ENCODE measurements at regions not wholly inside any gene's neighbourhood (a gene's known extent, or its start where the extent isn't known, plus 50 kb on each side); places are given as distances from the start of the nearest gene placed in this dataset.

DNA sequence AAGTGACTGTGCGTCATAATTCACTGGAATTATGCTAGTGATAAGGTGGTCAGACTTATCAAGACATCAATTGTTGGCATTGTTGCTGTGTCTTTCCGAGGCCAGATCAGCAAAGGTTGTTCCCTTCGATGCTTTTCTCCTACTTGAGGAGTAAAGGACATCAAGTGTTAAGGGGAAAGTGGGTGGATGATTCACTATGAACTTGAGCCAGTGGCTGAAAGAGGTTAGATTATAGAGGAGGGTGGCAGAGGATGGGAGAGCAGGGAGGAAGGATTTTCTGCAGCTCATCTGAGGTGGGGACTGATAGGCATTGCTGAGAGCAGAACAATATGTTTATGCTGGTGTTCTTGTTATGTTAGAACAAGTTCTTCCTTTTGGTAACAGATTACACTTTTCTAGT, 131.4 kb upstream of the AGR3 start:
- TF ChIP-seq TCF12 (IDR thresholded peaks at IDR 0.05; ENCODE audit: low read depth) = no peak
- no peak for TF ChIP-seq TAF1 (IDR thresholded peaks at IDR 0.05; ENCODE audit: low read depth)
- TF ChIP-seq FOXM1 (IDR thresholded peaks at IDR 0.05; ENCODE audit: borderline replicate concordance, low read depth) = no peak

DNA sequence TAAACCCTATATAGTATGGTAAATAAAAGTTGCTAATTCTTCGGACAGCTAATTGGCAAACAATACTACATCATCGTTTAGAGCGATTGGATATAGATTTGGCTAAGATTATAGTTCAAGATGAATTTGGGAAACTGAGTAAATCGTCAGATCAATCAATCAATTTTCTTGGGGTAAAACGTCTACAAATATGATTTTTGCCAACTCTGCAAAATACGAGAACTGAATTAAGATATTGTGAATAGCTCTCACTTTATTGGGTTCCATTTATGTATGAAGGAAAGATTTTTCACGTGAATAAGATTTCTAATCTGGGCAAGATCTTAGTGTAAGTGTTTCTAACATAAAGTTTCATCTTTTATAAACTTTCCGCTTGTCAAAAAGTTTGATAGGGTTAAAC, 132.9 kb upstream of the AGR3 start:
- TF ChIP-seq TEAD4 (IDR thresholded peaks at IDR 0.05) (no peak), YY1 (IDR thresholded peaks at IDR 0.05; ENCODE audit: low read depth) (no peak), EP300 (IDR thresholded peaks at IDR 0.05; ENCODE audit: borderline replicate concordance) (no peak), TCF12 (IDR thresholded peaks at IDR 0.05; ENCODE audit: low read depth) (no peak), CEBPB (IDR thresholded peaks at IDR 0.05) (no peak), EGR1 (IDR thresholded peaks at IDR 0.05) (no peak), ZBTB7A (IDR thresholded peaks at IDR 0.05; ENCODE audit: low read depth) (no peak), CREB1 (IDR thresholded peaks at IDR 0.05; ENCODE audit: low read depth) (no peak), NFIC (IDR thresholded peaks at IDR 0.05) (no peak), TAF1 (IDR thresholded peaks at IDR 0.05; ENCODE audit: low read depth) (no peak), RAD21 (IDR thresholded peaks at IDR 0.05; ENCODE audit: low read depth) (no peak), FOXM1 (IDR thresholded peaks at IDR 0.05; ENCODE audit: borderline replicate concordance, low read depth) (no peak)
- TF ChIP-seq, protein P1, sequence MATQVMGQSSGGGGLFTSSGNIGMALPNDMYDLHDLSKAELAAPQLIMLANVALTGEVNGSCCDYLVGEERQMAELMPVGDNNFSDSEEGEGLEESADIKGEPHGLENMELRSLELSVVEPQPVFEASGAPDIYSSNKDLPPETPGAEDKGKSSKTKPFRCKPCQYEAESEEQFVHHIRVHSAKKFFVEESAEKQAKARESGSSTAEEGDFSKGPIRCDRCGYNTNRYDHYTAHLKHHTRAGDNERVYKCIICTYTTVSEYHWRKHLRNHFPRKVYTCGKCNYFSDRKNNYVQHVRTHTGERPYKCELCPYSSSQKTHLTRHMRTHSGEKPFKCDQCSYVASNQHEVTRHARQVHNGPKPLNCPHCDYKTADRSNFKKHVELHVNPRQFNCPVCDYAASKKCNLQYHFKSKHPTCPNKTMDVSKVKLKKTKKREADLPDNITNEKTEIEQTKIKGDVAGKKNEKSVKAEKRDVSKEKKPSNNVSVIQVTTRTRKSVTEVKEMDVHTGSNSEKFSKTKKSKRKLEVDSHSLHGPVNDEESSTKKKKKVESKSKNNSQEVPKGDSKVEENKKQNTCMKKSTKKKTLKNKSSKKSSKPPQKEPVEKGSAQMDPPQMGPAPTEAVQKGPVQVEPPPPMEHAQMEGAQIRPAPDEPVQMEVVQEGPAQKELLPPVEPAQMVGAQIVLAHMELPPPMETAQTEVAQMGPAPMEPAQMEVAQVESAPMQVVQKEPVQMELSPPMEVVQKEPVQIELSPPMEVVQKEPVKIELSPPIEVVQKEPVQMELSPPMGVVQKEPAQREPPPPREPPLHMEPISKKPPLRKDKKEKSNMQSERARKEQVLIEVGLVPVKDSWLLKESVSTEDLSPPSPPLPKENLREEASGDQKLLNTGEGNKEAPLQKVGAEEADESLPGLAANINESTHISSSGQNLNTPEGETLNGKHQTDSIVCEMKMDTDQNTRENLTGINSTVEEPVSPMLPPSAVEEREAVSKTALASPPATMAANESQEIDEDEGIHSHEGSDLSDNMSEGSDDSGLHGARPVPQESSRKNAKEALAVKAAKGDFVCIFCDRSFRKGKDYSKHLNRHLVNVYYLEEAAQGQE (IDR thresholded peaks at IDR 0.05; ENCODE audit: low read depth) = no peak
- TF ChIP-seq, protein P2, sequence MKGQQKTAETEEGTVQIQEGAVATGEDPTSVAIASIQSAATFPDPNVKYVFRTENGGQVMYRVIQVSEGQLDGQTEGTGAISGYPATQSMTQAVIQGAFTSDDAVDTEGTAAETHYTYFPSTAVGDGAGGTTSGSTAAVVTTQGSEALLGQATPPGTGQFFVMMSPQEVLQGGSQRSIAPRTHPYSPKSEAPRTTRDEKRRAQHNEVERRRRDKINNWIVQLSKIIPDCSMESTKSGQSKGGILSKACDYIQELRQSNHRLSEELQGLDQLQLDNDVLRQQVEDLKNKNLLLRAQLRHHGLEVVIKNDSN (IDR thresholded peaks at IDR 0.05) = no peak
- TF ChIP-seq, protein P3, sequence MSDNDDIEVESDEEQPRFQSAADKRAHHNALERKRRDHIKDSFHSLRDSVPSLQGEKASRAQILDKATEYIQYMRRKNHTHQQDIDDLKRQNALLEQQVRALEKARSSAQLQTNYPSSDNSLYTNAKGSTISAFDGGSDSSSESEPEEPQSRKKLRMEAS (IDR thresholded peaks at IDR 0.05) = no peak

DNA sequence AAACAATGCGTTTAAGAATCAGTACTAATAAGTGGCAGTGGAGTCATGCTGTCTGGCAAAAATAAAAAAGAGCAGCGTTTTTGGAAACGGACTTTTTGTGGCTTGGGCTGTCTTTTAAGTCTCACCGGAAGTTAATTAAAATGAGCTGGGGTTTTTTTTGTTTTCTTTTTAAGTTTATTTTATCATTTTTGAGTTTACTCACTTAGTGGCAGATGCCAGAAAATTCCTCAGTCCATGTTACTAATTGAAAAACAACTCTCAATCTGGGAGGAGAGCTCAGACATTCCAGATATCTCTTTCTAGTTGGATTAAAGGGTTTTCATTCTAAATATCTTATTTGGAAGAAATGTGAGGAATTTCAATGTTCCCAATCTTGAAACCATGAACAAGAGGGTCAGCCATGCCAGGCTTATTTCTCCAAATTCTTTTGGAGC, 133.8 kb upstream of the AGR3 start:
- TF ChIP-seq TEAD4 (IDR thresholded peaks at IDR 0.05) (no peak), EP300 (IDR thresholded peaks at IDR 0.05; ENCODE audit: borderline replicate concordance) (no peak), EGR1 (IDR thresholded peaks at IDR 0.05) (no peak), TCF12 (IDR thresholded peaks at IDR 0.05; ENCODE audit: low read depth) (no peak), ZBTB7A (IDR thresholded peaks at IDR 0.05; ENCODE audit: low read depth) (no peak), RAD21 (IDR thresholded peaks at IDR 0.05; ENCODE audit: low read depth) (no peak)
- TF ChIP-seq, protein P1 (IDR thresholded peaks at IDR 0.05; ENCODE audit: low read depth) = no peak
- TF ChIP-seq, protein P2 (IDR thresholded peaks at IDR 0.05) = no peak

DNA sequence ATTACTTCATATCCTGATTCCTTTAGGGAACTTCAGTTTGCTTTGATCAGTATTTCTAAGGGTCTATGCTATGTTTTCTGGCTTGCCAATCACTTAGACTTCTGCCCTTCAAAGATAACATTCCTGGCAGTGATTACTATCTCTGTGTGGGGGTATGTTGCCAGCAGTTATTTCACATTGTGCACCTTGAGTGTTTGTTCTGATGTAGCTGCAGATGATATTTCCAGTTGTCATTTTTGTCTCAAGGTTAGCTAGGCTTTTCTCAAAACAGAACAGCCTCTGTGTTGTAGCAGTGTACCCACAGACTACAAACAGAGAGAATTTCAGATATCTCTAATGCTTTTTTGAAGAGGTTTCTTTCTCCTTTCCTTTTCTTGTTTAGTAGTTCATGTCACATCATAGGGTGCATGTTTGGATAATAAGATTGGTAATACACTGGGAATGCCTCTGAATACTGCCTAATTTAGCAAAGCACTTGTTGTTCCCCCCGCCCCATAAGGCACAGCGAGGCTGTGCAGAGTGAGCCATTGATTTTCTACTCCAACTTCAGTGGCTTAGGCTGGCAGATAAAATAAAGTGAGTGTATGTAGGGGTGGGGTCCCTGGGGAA, 134.7 kb upstream of the AGR3 start:
- TF ChIP-seq YY1 (IDR thresholded peaks at IDR 0.05; ENCODE audit: low read depth) (no peak), TCF12 (IDR thresholded peaks at IDR 0.05; ENCODE audit: low read depth) (no peak), TAF1 (IDR thresholded peaks at IDR 0.05; ENCODE audit: low read depth) (no peak), CREB1 (IDR thresholded peaks at IDR 0.05; ENCODE audit: low read depth) (no peak), FOXM1 (IDR thresholded peaks at IDR 0.05; ENCODE audit: borderline replicate concordance, low read depth) (no peak), NFIC (IDR thresholded peaks at IDR 0.05) (no peak), CEBPB (IDR thresholded peaks at IDR 0.05) (no peak), EP300 (IDR thresholded peaks at IDR 0.05; ENCODE audit: borderline replicate concordance) (no peak), TEAD4 (IDR thresholded peaks at IDR 0.05) (no peak), RAD21 (IDR thresholded peaks at IDR 0.05; ENCODE audit: low read depth) (no peak), EGR1 (IDR thresholded peaks at IDR 0.05) (no peak), ZBTB7A (IDR thresholded peaks at IDR 0.05; ENCODE audit: low read depth) (no peak)
- TF ChIP-seq, protein P3 (IDR thresholded peaks at IDR 0.05) = no peak
- TF ChIP-seq, protein P1 (IDR thresholded peaks at IDR 0.05; ENCODE audit: low read depth) = no peak
- TF ChIP-seq, protein P2 (IDR thresholded peaks at IDR 0.05) = no peak

Measured in Ishikawa (cell line).